ENCODE measurements at regions not wholly inside any gene's neighbourhood (a gene's known extent, or its start where the extent isn't known, plus 50 kb on each side); places are given as distances from the start of the nearest gene placed in this dataset.

- H3K4me3 ChIP-seq: no peak overlapping the region
Observed at GRCh38 chr22:48182031-48182430, 1419.6 kb downstream of the TBC1D22A start.

GRCh38 chr22:48181263-48181955 lies 1419.0 kb downstream of the TBC1D22A start:
- ATAC-seq (ENCODE audit: insufficient number of reproducible peaks, low FRiP score, low read depth): no peak
- no peak for DNase-seq (ENCODE audit: low spot score)
- TF ChIP-seq CTCF (IDR thresholded peaks at IDR 0.05): no peak
- no peaks in the 10 kb centered on the region for H3K27me3 ChIP-seq (replicated peaks; ENCODE audit: insufficient read depth)
- H3K4me1 ChIP-seq (ENCODE audit: control insufficient read depth in 1 of 2, low read depth in 2 of 2): no peaks in the 10 kb centered on the region
- H3K27ac ChIP-seq: no peak overlapping the region
- H3K9me3 ChIP-seq: no peaks in the 10 kb centered on the region
- H3K36me3 ChIP-seq: no peaks in the 10 kb centered on the region
- no peak overlapping the region for H3K4me3 ChIP-seq

More at GRCh38 chr22:48182031-48182430, 1419.6 kb downstream of the TBC1D22A start:
- no peak for ATAC-seq (ENCODE audit: insufficient number of reproducible peaks, low FRiP score, low read depth)
- Histone ChIP-seq H3K27ac (no peak overlapping the region), H3K4me1 (ENCODE audit: control insufficient read depth in 1 of 2, low read depth in 2 of 2) (no peaks in the 10 kb centered on the region), H3K36me3 (no peaks in the 10 kb centered on the region), H3K9me3 (no peaks in the 10 kb centered on the region), H3K27me3 (replicated peaks; ENCODE audit: insufficient read depth) (no peaks in the 10 kb centered on the region)
- no peak for TF ChIP-seq CTCF (IDR thresholded peaks at IDR 0.05)
- no peak for DNase-seq (ENCODE audit: low spot score)

- DNase-seq (ENCODE audit: low spot score) (no peak), ATAC-seq (ENCODE audit: insufficient number of reproducible peaks, low FRiP score, low read depth) (no peak)
- Histone ChIP-seq H3K27ac (no peak overlapping the region), H3K4me1 (ENCODE audit: control insufficient read depth in 1 of 2, low read depth in 2 of 2) (no peaks in the 10 kb centered on the region), H3K36me3 (no peaks in the 10 kb centered on the region), H3K27me3 (replicated peaks; ENCODE audit: insufficient read depth) (no peaks in the 10 kb centered on the region), H3K9me3 (no peaks in the 10 kb centered on the region), H3K4me3 (no peak overlapping the region)
- TF ChIP-seq CTCF (IDR thresholded peaks at IDR 0.05): no peak
Observed at GRCh38 chr22:48180631-48181030, 1418.2 kb downstream of the TBC1D22A start.

GRCh38 chr22:48179571-48180546 lies 1417.4 kb downstream of the TBC1D22A start:
- ATAC-seq (ENCODE audit: insufficient number of reproducible peaks, low FRiP score, low read depth) (no peak), DNase-seq (ENCODE audit: low spot score) (no peak)
- H3K27me3 ChIP-seq (replicated peaks; ENCODE audit: insufficient read depth): no peaks in the 10 kb centered on the region
- no peak for TF ChIP-seq CTCF (IDR thresholded peaks at IDR 0.05)
- no peaks in the 10 kb centered on the region for H3K4me1 ChIP-seq (ENCODE audit: control insufficient read depth in 1 of 2, low read depth in 2 of 2)
- H3K36me3 ChIP-seq: no peaks in the 10 kb centered on the region
- no peak overlapping the region for H3K4me3 ChIP-seq
- H3K9me3 ChIP-seq: no peaks in the 10 kb centered on the region
- no peak overlapping the region for H3K27ac ChIP-seq

- no peaks in the 10 kb centered on the region for H3K9me3 ChIP-seq
- no peak overlapping the region for H3K4me3 ChIP-seq
- no peak for ATAC-seq (ENCODE audit: insufficient number of reproducible peaks, low FRiP score, low read depth)
- no peaks in the 10 kb centered on the region for H3K4me1 ChIP-seq (ENCODE audit: control insufficient read depth in 1 of 2, low read depth in 2 of 2)
- no peak for TF ChIP-seq CTCF (IDR thresholded peaks at IDR 0.05)
- no peaks in the 10 kb centered on the region for H3K36me3 ChIP-seq
- DNase-seq (ENCODE audit: low spot score): no peak
- H3K27ac ChIP-seq: no peak overlapping the region
- H3K27me3 ChIP-seq (replicated peaks; ENCODE audit: insufficient read depth): no peaks in the 10 kb centered on the region
Observed at GRCh38 chr22:48178536-48178935, 1416.1 kb downstream of the TBC1D22A start.
